Activated CD4-positive, alpha-beta memory T cell treated with anti-CD3 and anti-CD28 coated beads, Interleukin-2, amount 10 ng/mL, durations not matched to agents 7 days and 5 days (primary cell): ENCODE measurements at regions not wholly inside any gene's neighbourhood (a gene's known extent, or its start where the extent isn't known, plus 50 kb on each side); places are given as distances from the start of the nearest gene placed in this dataset.

Experiments used
- CTCF ChIA-PET: fragments of 350-600 bp; sonication (Branson Sonifier 250); formaldehyde crosslinking; loops from one replicate; lab custom pipeline; 2021; ENCODE audit warnings: antibody characterized with exemption, inconsistent platforms; lab: Charles Lee
- POLR2A ChIA-PET: fragments of 350-600 bp; sonication (Branson Sonifier 250); formaldehyde crosslinking; loops from one replicate; lab custom pipeline; 2021; ENCODE audit warnings: antibody characterized with exemption; lab: Charles Lee
- DNase-seq: peaks from one replicate; pipeline ENCODE4 v3.0.0-alpha.2; 2020
- H3K27ac Mint-ChIP-seq: one replicate; pipeline ENCODE4 v1.8.0; 2021; ENCODE audit warnings: mild to moderate bottlenecking, mixed read lengths
- H3K27me3 Mint-ChIP-seq: one replicate; pipeline ENCODE4 v1.8.0; 2021; ENCODE audit warnings: mixed read lengths
- H3K36me3 Mint-ChIP-seq: one replicate; pipeline ENCODE4 v1.8.0; 2021; ENCODE audit warnings: low read depth, mixed read lengths
- H3K4me1 Mint-ChIP-seq: one replicate; pipeline ENCODE4 v1.8.0; 2021; ENCODE audit warnings: mixed read lengths
- H3K4me3 Mint-ChIP-seq: one replicate; pipeline ENCODE4 v1.8.0; 2021; ENCODE audit warnings: mild to moderate bottlenecking, mixed read lengths
- H3K9me3 Mint-ChIP-seq: one replicate; pipeline ENCODE4 v1.8.0; 2021; ENCODE audit warnings: mixed read lengths

GRCh38 chr10:29202386-29202940 lies 86.4 kb upstream of the LYZL1 start:
- Mint-ChIP-seq H3K9me3 (no peaks in the 10 kb centered on the region), H3K4me3 (no peak overlapping the region), H3K27me3 (peaks cover 3% of the 10 kb centered on the region), H3K4me1 (no peaks in the 10 kb centered on the region), H3K36me3 (no peaks in the 10 kb centered on the region), H3K27ac (no peak overlapping the region)
- ChIA-PET CTCF (interaction anchor here (0.7 kb wide), 1 partner anchor 21 kb away, joined by 3 read pairs; no protein-coding TSS in a partner anchor), POLR2A (no interaction called here)
- DNase-seq, result no peak

GRCh38 chr10:29203432-29203831 lies 85.4 kb upstream of the LYZL1 start:
- H3K27me3 Mint-ChIP-seq, result peaks cover 3% of the 10 kb centered on the region
- H3K27ac Mint-ChIP-seq, result no peak overlapping the region
- CTCF ChIA-PET, result no interaction called here
- DNase-seq, result no peak
- POLR2A ChIA-PET, result no interaction called here
- H3K4me3 Mint-ChIP-seq, result no peak overlapping the region
- H3K9me3 Mint-ChIP-seq, result no peaks in the 10 kb centered on the region
- no peaks in the 10 kb centered on the region for H3K36me3 Mint-ChIP-seq
- no peaks in the 10 kb centered on the region for H3K4me1 Mint-ChIP-seq

DNA sequence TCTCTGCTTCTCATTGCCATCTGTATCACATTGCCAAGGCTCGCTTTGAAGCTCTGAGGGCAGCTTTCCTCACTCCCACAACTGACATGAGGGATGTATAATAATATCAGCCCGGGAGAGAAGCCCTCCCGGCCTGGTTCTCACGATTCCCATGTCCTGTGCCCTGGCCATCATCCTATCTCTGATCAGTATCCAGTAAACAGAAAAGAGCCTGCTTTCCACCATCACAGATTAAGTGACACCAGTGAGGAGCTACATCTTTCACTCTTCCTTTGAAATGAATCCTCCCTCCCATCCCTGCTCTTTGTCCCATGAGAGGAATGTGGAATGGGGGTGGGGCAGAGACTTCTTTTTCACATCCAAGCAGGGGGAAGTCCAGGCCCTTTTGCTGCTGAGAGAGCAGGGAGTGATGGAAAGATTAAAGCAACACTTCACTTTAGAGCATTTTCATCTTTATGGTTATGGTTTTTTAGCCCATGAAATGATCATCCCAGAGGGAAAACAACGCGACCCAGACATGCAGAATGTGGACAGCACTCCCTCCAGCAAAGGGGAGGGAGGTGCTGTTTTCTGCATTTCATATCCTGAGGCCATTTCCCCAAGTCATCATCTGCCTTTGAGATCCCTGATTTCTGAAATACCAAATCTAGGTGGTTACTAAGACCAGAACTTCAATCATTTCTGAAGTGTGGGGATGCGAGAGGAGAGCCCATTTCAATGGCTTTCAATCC lies 84.6 kb upstream of the LYZL1 start:
- Mint-ChIP-seq H3K4me3 (no peak overlapping the region), H3K36me3 (no peaks in the 10 kb centered on the region), H3K27ac (no peak overlapping the region), H3K9me3 (no peaks in the 10 kb centered on the region), H3K27me3 (peaks cover 3% of the 10 kb centered on the region), H3K4me1 (no peaks in the 10 kb centered on the region)
- ChIA-PET POLR2A (no interaction called here), CTCF (no interaction called here)
- DNase-seq, result no peak

DNA sequence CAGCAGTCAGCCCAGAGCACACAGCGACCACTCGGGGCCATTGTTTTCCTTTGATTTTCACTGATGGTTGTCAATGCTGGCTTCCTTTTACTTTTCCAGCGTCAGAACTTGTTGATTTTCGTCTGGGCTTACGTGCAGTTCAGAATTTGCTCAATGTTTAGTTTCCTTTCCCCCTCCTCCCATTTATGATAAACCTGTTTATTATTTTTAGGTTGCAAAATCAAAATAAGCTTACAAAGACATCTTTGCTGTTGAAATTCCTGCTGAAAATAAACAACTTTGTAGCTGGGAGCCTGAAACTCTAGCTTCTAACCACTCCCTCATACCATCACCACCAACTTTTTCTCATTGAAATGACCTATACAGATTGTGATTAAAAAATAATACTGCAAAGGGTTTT lies 83.1 kb upstream of the LYZL1 start:
- peaks cover 3% of the 10 kb centered on the region for H3K27me3 Mint-ChIP-seq
- no peaks in the 10 kb centered on the region for H3K4me1 Mint-ChIP-seq
- CTCF ChIA-PET, result no interaction called here
- peaks cover 3% of the 10 kb centered on the region for H3K9me3 Mint-ChIP-seq
- POLR2A ChIA-PET, result no interaction called here
- no peak overlapping the region for H3K4me3 Mint-ChIP-seq
- H3K27ac Mint-ChIP-seq, result no peak overlapping the region
- no peaks in the 10 kb centered on the region for H3K36me3 Mint-ChIP-seq
- no peak for DNase-seq

DNA sequence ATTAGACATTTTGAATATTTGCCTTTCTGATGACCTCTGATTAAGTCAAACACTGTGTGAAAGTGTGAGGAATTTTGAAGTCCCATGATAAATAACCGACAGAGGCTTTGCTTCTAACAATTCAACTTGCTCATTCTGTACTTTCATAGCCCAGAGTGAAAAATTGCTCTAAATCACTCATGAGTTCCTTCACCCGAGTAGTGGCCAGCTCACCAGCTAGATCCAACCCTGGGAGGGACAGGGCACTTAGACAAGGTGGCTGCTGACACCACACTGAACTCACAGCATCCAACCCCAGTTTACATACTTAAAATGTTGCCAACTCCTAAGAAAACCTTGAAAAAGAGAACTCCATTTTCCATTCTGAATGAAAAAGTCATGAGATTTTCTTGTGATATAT lies 80.0 kb upstream of the LYZL1 start:
- H3K9me3 Mint-ChIP-seq, result peaks cover 3% of the 10 kb centered on the region
- ChIA-PET POLR2A (no interaction called here), CTCF (no interaction called here)
- H3K36me3 Mint-ChIP-seq, result no peaks in the 10 kb centered on the region
- DNase-seq, result no peak
- H3K4me3 Mint-ChIP-seq, result no peak overlapping the region
- no peak overlapping the region for H3K27ac Mint-ChIP-seq
- no peaks in the 10 kb centered on the region for H3K4me1 Mint-ChIP-seq
- peaks cover 1% of the 10 kb centered on the region for H3K27me3 Mint-ChIP-seq

- CTCF ChIA-PET, result no interaction called here
These were observed 79.0 kb upstream of the LYZL1 start for GRCh38 chr10:29209830-29210229.

GRCh38 chr10:29210266-29210868 lies 78.5 kb upstream of the LYZL1 start:
- no peaks in the 10 kb centered on the region for H3K4me1 Mint-ChIP-seq
- H3K36me3 Mint-ChIP-seq, result no peaks in the 10 kb centered on the region
- CTCF ChIA-PET, result no interaction called here
- no peak overlapping the region for H3K27ac Mint-ChIP-seq
- no peak overlapping the region for H3K4me3 Mint-ChIP-seq
- POLR2A ChIA-PET, result interaction anchor here (0.6 kb wide), 1 partner anchor 10 kb away, joined by 3 read pairs; no protein-coding TSS in a partner anchor
- no peaks in the 10 kb centered on the region for H3K27me3 Mint-ChIP-seq
- DNase-seq, result no peak
- H3K9me3 Mint-ChIP-seq, result peaks cover 3% of the 10 kb centered on the region

More at GRCh38 chr10:29209830-29210229, 79.0 kb upstream of the LYZL1 start:
- POLR2A ChIA-PET, result no interaction called here
- H3K27ac Mint-ChIP-seq, result no peak overlapping the region
- peaks cover 1% of the 10 kb centered on the region for H3K27me3 Mint-ChIP-seq
- H3K36me3 Mint-ChIP-seq, result no peaks in the 10 kb centered on the region
- peaks cover 3% of the 10 kb centered on the region for H3K9me3 Mint-ChIP-seq
- H3K4me3 Mint-ChIP-seq, result no peak overlapping the region
- no peak for DNase-seq
- H3K4me1 Mint-ChIP-seq, result no peaks in the 10 kb centered on the region

DNA sequence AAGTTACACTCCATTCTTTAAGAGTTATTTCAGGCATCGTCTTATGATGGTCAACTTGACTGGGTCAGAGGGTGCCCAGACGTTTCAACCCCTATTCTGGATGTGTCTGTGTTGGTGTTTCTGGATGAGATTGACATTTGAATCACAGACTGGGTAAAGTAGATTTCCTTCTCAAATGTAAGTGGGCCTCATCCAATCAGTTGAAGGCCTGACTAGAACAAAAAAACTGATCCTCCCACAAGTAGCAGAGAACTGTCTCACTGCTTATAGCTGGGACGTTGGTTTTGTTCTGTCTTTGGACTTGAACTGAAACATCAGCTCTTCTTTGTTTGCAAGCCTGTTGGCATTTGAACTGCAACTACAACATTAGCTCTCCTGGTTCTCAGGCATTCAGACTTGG lies 76.3 kb upstream of the LYZL1 start:
- ChIA-PET POLR2A (no interaction called here), CTCF (no interaction called here)
- H3K4me1 Mint-ChIP-seq, result no peaks in the 10 kb centered on the region
- H3K27ac Mint-ChIP-seq, result no peak overlapping the region
- H3K9me3 Mint-ChIP-seq, result peaks cover 3% of the 10 kb centered on the region
- H3K4me3 Mint-ChIP-seq, result no peak overlapping the region
- no peak for DNase-seq
- H3K27me3 Mint-ChIP-seq, result no peaks in the 10 kb centered on the region
- H3K36me3 Mint-ChIP-seq, result no peaks in the 10 kb centered on the region

DNA sequence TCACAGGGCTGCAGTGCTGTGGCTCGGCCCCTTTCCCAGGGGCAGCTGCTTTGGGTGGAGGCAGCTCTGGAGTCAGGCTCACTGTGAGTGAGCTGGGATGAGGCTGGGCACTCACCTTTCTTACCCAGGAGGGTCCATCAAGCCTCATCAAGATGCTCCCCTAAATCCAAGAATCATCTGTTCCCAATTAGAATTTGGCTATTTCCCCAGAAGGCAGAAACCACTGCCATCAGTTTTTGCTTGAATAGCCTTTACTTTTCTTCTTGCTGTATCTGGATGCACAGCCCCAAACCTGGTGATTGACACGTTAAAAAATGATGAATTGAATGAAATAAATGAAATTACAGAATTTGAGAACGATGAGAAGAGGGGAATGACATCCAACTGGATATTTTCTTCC lies 74.3 kb upstream of the LYZL1 start:
- ChIA-PET POLR2A (no interaction called here), CTCF (no interaction called here)
- no peaks in the 10 kb centered on the region for H3K4me1 Mint-ChIP-seq

DNA sequence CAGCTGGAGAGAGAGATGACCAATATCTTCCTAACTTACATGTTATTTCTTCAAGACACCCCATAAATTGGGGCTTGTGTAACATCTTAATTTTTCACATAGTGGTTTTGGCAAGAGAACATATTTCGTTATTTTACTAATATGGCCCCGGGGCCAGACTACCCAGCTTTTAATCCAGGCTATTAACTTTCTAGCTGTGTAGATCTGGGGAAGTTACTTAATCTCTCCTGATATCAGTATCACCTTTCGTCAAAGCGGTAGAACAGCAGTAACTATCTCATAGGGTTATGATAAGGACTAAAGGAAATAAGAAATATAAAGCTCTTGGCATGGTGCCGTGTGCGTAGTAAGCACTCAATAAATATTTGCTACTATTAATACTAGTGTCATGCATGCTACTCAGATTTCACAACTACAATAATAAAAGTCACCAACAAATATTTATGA lies 71.6 kb upstream of the LYZL1 start:
- no peak for DNase-seq
- no peaks in the 10 kb centered on the region for H3K27me3 Mint-ChIP-seq
- CTCF ChIA-PET, result no interaction called here
- no peaks in the 10 kb centered on the region for H3K36me3 Mint-ChIP-seq
- H3K4me3 Mint-ChIP-seq, result no peak overlapping the region
- no peaks in the 10 kb centered on the region for H3K9me3 Mint-ChIP-seq
- H3K27ac Mint-ChIP-seq, result no peak overlapping the region
- POLR2A ChIA-PET, result no interaction called here
- H3K4me1 Mint-ChIP-seq, result no peaks in the 10 kb centered on the region

More for the DNA sequence above, 74.3 kb upstream of the LYZL1 start:
- no peak for DNase-seq
- H3K9me3 Mint-ChIP-seq, result peaks cover 3% of the 10 kb centered on the region
- H3K27me3 Mint-ChIP-seq, result no peaks in the 10 kb centered on the region
- H3K4me3 Mint-ChIP-seq, result no peak overlapping the region
- no peaks in the 10 kb centered on the region for H3K36me3 Mint-ChIP-seq
- no peak overlapping the region for H3K27ac Mint-ChIP-seq

DNA sequence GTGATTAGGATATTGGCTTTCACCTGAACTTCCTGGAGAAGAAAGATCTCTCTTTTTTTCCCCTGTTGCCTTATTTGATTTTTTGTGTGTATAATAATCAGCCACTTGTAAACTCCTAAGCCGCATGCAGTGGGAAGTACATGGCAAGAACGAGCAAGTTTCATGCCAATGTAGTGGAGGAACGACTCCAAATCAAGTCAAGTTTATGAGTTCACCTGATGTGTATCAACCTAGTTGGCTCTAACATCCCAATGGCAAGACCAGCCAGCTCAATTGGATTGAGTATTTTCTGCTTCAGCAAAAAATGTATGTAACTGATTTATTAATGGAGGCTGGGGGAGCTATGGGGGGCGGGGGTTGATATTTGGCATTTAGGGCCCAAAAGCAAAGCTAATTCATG lies 65.5 kb upstream of the LYZL1 start:
- no peak overlapping the region for H3K27ac Mint-ChIP-seq
- no peak overlapping the region for H3K4me3 Mint-ChIP-seq
- ChIA-PET CTCF (interaction anchor here (0.6 to 1.3 kb wide), 2 partner anchors 20 to 81 kb away, joined by 3 read pairs; no protein-coding TSS in a partner anchor), POLR2A (no interaction called here)
- DNase-seq, result no peak
- H3K9me3 Mint-ChIP-seq, result no peaks in the 10 kb centered on the region
- peaks cover 1% of the 10 kb centered on the region for H3K27me3 Mint-ChIP-seq
- no peaks in the 10 kb centered on the region for H3K36me3 Mint-ChIP-seq
- no peaks in the 10 kb centered on the region for H3K4me1 Mint-ChIP-seq

GRCh38 chr10:29224631-29225030 lies 64.2 kb upstream of the LYZL1 start:
- H3K27ac Mint-ChIP-seq, result no peak overlapping the region
- no peaks in the 10 kb centered on the region for H3K36me3 Mint-ChIP-seq
- H3K4me3 Mint-ChIP-seq, result no peak overlapping the region
- ChIA-PET POLR2A (no interaction called here), CTCF (interaction anchor here (1.3 kb wide), 1 partner anchor 80 kb away, joined by 3 read pairs; no protein-coding TSS in a partner anchor)
- H3K4me1 Mint-ChIP-seq, result no peaks in the 10 kb centered on the region
- H3K9me3 Mint-ChIP-seq, result no peaks in the 10 kb centered on the region
- peaks cover 1% of the 10 kb centered on the region for H3K27me3 Mint-ChIP-seq
- no peak for DNase-seq

- no peak for DNase-seq
- no peaks in the 10 kb centered on the region for H3K9me3 Mint-ChIP-seq
- H3K4me3 Mint-ChIP-seq, result no peak overlapping the region
- H3K27ac Mint-ChIP-seq, result no peak overlapping the region
- H3K4me1 Mint-ChIP-seq, result no peaks in the 10 kb centered on the region
- CTCF ChIA-PET, result no interaction called here
- H3K36me3 Mint-ChIP-seq, result no peaks in the 10 kb centered on the region
- POLR2A ChIA-PET, result no interaction called here
- peaks cover 1% of the 10 kb centered on the region for H3K27me3 Mint-ChIP-seq
These were observed 61.7 kb upstream of the LYZL1 start for GRCh38 chr10:29227201-29227600.
